Pancreas (tissue), 10 donors: ENCODE measurements at regions not wholly inside any gene's neighbourhood (a gene's known extent, or its start where the extent isn't known, plus 50 kb on each side); places are given as distances from the start of the nearest gene placed in this dataset.

Experiments used
- ATAC-seq, 4 donors: fragments of 200-7000 bp; cut with Tn5 transposase; one replicate each; pipeline versions ENCODE4 v1.8.0 to v1.9.1; 2020; ENCODE audit warnings: mild to moderate bottlenecking in 4 of 4, moderate library complexity in 4 of 4
- DNase-seq, 6 donors: peaks; one replicate each; pipeline ENCODE4 v3.0.0-alpha.2; 2020
- FAIRE-seq: peaks from 2 replicates; lab custom pipeline; 2012; peaks lifted over from hg19 to GRCh38; lab: Jason Lieb, UNC
- H3K27ac ChIP-seq, 4 donors: fragments of 200-600 bp; sonication (generic); 1 replicate in 3 of 4; 2 replicates in 1 of 4; pipeline versions ENCODE4 v1.5.0 to v1.8.0; 2020
- H3K27me3 ChIP-seq, 4 donors: fragments of 200-600 bp; one replicate each; pipeline ENCODE4 v1.8.0; 2021
- H3K36me3 ChIP-seq, 3 donors: fragments of 200-600 bp; sonication (generic) in 1 of 3; one replicate each; pipeline versions ENCODE4 v1.5.0 to v1.8.0; 2020 to 2021
- H3K4me1 ChIP-seq, 3 donors: fragments of 200-600 bp; one replicate each; pipeline ENCODE4 v1.8.0; 2021
- H3K4me3 ChIP-seq, 4 donors: fragments of 200-600 bp; sonication (generic) in 2 of 4; one replicate each; pipeline versions ENCODE4 v1.5.0 to v1.8.0; 2020 to 2021
- H3K9me3 ChIP-seq, 4 donors: fragments of 200-600 bp; one replicate each; pipeline ENCODE4 v1.8.0; 2021
- WGBS, 2 donors: extraction: QIAGEN DNeasy Blood & Tissue Kit; methylation state at CpG; one replicate each; pipeline ENCODE4 v1.1.7; 2013; 5-methylcytosine and 5-hydroxymethylcytosine counted together
- intact Hi-C, 3 donors: fragments of 100-400 bp; cut with DNase I; formaldehyde crosslinking; loops; one replicate each; pipeline versions ENCODE4 v1.11.1 to v1.14.2; 2022
- TF ChIP-seq, protein P1 (sequence below), 4 donors: fragments of 200-600 bp; sonication (generic) in 3 of 4; IDR thresholded peaks; one replicate each; pipeline versions ENCODE4 v1.5.0 to v1.8.0; 2021; ENCODE audit warnings: antibody characterized with exemption in 4 of 4
- donor health status: healthy with polysubstance abuse.
- donor health status: DM: no; HTN: no; CAD: no; lungs with moderate emphysema.
- donor health status: DM: no; HTN: no; CAD: no.
- donor health status: control.
- donor health status: control.
- donor health status: Bipolar disorder and iron deficiency.
- donor health status: DM: yes; HTN: yes; CAD: no.
- donor health status: DM: no; HTN: no; CAD: no.
- donor health status: DM: no; HTN: no; CAD: no.
- donor health status: DM: yes; HTN: yes; CAD: no.

DNA sequence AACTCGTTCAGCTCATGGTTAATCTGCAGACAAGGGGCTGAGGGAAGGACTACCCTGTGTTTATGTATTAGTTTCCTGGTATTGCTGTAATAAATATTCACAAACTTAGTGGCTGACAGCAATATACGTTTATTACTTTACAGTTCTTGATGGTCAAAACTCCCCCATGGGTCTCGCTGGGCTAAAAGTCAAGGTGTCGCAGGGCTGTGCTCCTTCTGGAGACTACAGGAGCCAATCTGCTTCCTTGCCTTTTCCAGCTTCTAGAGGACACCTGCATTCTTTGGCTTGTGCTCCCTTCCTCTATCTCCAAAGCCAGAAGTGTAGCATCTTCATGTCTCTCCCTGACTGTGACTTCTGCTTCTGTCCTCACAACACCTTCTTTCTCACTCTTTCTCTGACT, 653.8 kb upstream of the RIOK2 start:
- TF ChIP-seq, protein P1, sequence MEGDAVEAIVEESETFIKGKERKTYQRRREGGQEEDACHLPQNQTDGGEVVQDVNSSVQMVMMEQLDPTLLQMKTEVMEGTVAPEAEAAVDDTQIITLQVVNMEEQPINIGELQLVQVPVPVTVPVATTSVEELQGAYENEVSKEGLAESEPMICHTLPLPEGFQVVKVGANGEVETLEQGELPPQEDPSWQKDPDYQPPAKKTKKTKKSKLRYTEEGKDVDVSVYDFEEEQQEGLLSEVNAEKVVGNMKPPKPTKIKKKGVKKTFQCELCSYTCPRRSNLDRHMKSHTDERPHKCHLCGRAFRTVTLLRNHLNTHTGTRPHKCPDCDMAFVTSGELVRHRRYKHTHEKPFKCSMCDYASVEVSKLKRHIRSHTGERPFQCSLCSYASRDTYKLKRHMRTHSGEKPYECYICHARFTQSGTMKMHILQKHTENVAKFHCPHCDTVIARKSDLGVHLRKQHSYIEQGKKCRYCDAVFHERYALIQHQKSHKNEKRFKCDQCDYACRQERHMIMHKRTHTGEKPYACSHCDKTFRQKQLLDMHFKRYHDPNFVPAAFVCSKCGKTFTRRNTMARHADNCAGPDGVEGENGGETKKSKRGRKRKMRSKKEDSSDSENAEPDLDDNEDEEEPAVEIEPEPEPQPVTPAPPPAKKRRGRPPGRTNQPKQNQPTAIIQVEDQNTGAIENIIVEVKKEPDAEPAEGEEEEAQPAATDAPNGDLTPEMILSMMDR (IDR thresholded peaks at IDR 0.05) = no peak
- Histone ChIP-seq H3K27ac (no peak overlapping the region), H3K36me3 (no peaks in the 10 kb centered on the region), H3K9me3 (no peaks in the 10 kb centered on the region), H3K27me3 (no peaks in the 10 kb centered on the region), H3K4me3 (no peak overlapping the region), H3K4me1 (no peaks in the 10 kb centered on the region)
- FAIRE-seq = no peak
- no peak for DNase-seq
- WGBS, 2 donors = 77 to 85% methylated on average over 4 of the region's 4 CpGs
- no peak for ATAC-seq
- intact Hi-C loops = no loop called here

DNA sequence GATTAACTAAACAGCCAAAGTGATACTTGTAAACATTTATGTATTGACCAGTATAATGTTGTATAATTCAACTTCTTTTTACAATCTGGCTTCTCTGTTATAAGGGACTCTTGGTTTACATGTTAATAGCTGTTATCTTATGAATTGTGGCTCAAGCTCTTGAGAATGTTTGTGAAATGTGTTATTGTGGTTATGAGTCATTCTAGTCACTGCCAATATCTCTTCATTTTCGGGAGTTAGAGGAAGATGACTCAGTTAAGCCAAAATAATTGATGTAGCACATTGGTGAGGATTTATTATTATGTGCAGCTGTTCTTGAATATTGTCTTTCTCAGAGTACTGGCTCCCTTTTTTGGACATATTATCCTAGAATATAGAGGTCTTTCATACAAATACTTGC, 655.2 kb upstream of the RIOK2 start:
- no peaks in the 10 kb centered on the region for H3K4me1 ChIP-seq
- H3K36me3 ChIP-seq = no peaks in the 10 kb centered on the region
- H3K4me3 ChIP-seq = no peak overlapping the region
- TF ChIP-seq, protein P1 (IDR thresholded peaks at IDR 0.05) = no peak
- FAIRE-seq = peak; percentile 74
- no peaks in the 10 kb centered on the region for H3K27me3 ChIP-seq
- no peak for DNase-seq
- no peaks in the 10 kb centered on the region for H3K9me3 ChIP-seq
- 20 to 31% methylated on average over 1 of the region's 1 CpG for WGBS, 2 donors
- H3K27ac ChIP-seq = no peak overlapping the region
- intact Hi-C loops = no loop called here
- peak in 2 of 4 donors; percentile 36 to 54 for ATAC-seq

DNA sequence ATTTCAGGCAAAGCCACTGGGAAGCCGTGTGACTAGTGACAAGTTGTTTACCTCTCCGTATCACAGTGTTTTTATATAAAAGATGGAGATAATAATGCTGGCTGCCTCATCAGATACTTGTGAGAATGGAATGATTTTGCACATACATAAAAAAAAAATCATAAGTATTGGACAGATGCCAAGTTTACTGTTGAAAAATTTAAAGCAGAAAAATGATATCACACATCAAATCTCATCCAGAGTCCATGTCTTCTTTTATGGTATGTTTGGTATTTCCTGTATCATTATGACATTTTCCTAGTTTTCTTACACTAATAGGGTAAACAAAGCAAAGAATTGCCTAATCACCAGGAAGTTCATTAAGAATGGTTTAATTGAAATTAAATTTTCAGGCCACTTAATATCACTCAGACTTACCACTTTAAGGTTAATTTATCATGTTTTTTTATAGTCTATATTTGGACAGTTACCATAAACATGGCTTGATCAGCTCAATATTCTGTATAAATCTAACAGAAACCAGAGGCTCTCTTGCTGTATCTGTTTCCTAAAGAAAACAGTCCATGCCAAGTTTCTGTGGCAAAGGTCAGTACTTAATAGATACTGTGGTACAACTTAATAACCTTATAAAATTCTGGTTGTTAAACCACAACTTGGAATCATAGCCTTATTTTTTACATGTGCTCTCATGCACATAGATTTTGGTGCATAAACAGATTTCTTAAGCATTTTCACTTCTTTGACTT, 656.5 kb upstream of the RIOK2 start:
- no peaks in the 10 kb centered on the region for H3K4me1 ChIP-seq
- 81 to 87% methylated on average over 2 of the region's 2 CpGs for WGBS, 2 donors
- no peak for FAIRE-seq

DNA sequence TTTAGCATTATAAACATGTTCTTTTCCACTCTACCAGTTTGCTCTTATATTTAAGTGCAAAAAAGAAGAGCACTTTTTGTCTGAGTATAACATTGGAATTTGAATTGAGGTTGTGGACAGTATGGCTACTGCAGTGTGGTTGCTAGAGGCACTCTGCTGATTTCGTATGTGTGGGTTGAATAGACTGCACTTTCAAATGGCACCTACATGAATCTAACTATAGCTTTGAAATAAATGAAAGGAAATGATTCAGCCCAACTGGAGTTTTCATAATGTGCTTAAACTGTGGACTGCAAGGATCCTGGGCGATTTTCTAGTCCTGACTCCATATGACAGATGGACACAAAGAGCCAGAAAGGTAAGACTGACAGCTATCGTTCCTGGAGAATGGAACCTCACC, 657.6 kb upstream of the RIOK2 start:
- no peaks in the 10 kb centered on the region for H3K4me1 ChIP-seq
- DNase-seq = no peak
- FAIRE-seq = no peak
- TF ChIP-seq, protein P1 (IDR thresholded peaks at IDR 0.05) = no peak
- no peaks in the 10 kb centered on the region for H3K36me3 ChIP-seq
- no peak overlapping the region for H3K27ac ChIP-seq
- no peak for ATAC-seq
- no peak overlapping the region for H3K4me3 ChIP-seq
- no peaks in the 10 kb centered on the region for H3K9me3 ChIP-seq
- intact Hi-C loops = loop anchor here in 1 of 3 donors (10.0 kb wide), 1 partner anchor 596 kb away; no protein-coding TSS in a partner anchor
- H3K27me3 ChIP-seq = no peaks in the 10 kb centered on the region
- WGBS, 2 donors = 74 to 81% methylated on average over 3 of the region's 3 CpGs

More for the DNA sequence above, 656.5 kb upstream of the RIOK2 start:
- no peak overlapping the region for H3K4me3 ChIP-seq
- H3K27ac ChIP-seq = no peak overlapping the region
- ATAC-seq (no peak), DNase-seq (no peak)
- TF ChIP-seq, protein P1 (IDR thresholded peaks at IDR 0.05) = no peak
- no peaks in the 10 kb centered on the region for H3K27me3 ChIP-seq
- no peaks in the 10 kb centered on the region for H3K36me3 ChIP-seq
- no peaks in the 10 kb centered on the region for H3K9me3 ChIP-seq
- intact Hi-C loops = loop anchor here in 1 of 3 donors (10.0 kb wide), 1 partner anchor 595 kb away; no protein-coding TSS in a partner anchor

DNA sequence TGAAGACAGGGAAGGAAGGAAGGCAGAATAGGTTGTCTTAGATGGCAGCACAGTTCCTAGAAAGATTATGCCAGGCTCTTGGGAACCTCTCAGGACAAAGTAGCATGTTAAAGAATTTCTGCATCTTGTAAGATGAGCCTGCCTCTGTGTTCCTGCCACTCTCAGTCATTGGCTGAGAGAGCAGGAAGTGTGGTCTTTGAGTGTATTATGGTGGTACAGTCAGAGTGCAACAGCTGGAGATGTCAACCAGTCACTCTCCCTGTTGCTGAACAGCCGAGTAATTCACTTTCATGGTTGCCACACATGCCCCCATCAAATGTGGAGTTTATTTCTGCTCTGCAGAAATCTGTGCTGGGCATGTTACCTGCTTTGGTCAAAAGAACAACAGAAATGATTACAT, 659.6 kb upstream of the RIOK2 start:
- Histone ChIP-seq H3K4me3 (no peak overlapping the region), H3K27ac (no peak overlapping the region), H3K27me3 (no peaks in the 10 kb centered on the region), H3K9me3 (no peaks in the 10 kb centered on the region), H3K4me1 (no peaks in the 10 kb centered on the region), H3K36me3 (no peaks in the 10 kb centered on the region)
- WGBS, 2 donors = 38 to 53% methylated on average over 1 of the region's 1 CpG
- TF ChIP-seq, protein P1 (IDR thresholded peaks at IDR 0.05) = no peak
- intact Hi-C loops = loop anchor here in 1 of 3 donors (10.0 kb wide), 1 partner anchor 598 kb away; no protein-coding TSS in a partner anchor
- DNase-seq (no peak), FAIRE-seq (no peak), ATAC-seq (no peak)
